ENCODE measurements at regions not wholly inside any gene's neighbourhood (a gene's known extent, or its start where the extent isn't known, plus 50 kb on each side); places are given as distances from the start of the nearest gene placed in this dataset.

DNA sequence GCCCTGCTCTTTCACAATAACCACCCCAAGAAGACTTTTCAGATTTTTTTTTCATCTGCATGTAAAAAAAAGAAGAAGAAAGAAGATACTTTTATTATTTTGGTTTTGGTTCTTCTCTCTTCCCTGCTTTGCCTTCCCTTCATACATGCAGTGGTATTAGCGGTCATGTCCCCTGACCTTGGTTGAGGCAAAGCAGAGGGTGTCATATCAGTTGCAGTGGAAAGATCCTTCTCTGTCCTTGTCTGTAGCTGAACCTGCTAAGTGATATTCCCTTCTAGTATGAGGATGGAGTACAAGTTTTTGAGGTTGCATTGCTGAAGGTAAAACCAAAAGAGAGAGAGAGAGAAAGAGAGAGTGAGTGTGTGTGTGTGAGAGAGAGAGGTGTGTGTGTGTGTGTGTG lies 345.7 kb downstream of the UTRN start:
- TF ChIP-seq, protein P1, sequence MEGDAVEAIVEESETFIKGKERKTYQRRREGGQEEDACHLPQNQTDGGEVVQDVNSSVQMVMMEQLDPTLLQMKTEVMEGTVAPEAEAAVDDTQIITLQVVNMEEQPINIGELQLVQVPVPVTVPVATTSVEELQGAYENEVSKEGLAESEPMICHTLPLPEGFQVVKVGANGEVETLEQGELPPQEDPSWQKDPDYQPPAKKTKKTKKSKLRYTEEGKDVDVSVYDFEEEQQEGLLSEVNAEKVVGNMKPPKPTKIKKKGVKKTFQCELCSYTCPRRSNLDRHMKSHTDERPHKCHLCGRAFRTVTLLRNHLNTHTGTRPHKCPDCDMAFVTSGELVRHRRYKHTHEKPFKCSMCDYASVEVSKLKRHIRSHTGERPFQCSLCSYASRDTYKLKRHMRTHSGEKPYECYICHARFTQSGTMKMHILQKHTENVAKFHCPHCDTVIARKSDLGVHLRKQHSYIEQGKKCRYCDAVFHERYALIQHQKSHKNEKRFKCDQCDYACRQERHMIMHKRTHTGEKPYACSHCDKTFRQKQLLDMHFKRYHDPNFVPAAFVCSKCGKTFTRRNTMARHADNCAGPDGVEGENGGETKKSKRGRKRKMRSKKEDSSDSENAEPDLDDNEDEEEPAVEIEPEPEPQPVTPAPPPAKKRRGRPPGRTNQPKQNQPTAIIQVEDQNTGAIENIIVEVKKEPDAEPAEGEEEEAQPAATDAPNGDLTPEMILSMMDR (IDR thresholded peaks at IDR 0.05; ENCODE audit: low read depth, low read length, poor library complexity, severe bottlenecking) = no peak
- TF ChIP-seq EZH2phosphoT487 (IDR thresholded peaks at IDR 0.05; ENCODE audit: borderline replicate concordance, low read length) = no peak
